Activated T-helper 2 cell treated with anti-CD3 and anti-CD28 coated beads, Interferon-gamma antibody, Interleukin-2, Interleukin-4, amounts not matched to agents 10 μg/mL and 5 μg/mL and 100 μg/mL, durations not matched to agents 14 hours and 24 hours and 36 hours (primary cell): ENCODE measurements at regions not wholly inside any gene's neighbourhood (a gene's known extent, or its start where the extent isn't known, plus 50 kb on each side); places are given as distances from the start of the nearest gene placed in this dataset.

Source experiments
- DNase-seq: peaks from one replicate; pipeline ENCODE4 v3.0.0; 2021; ENCODE audit warnings: low spot score
- H3K27ac Mint-ChIP-seq: one replicate; pipeline ENCODE4 v1.8.0; 2021; ENCODE audit warnings: mixed read lengths
- H3K27me3 Mint-ChIP-seq: one replicate; pipeline ENCODE4 v1.8.0; 2021; ENCODE audit warnings: low read depth, mixed read lengths
- H3K36me3 Mint-ChIP-seq: one replicate; pipeline ENCODE4 v1.8.0; 2021; ENCODE audit warnings: low read depth, mixed read lengths
- H3K4me1 Mint-ChIP-seq: one replicate; pipeline ENCODE4 v1.8.0; 2021; ENCODE audit warnings: low read depth, mixed read lengths
- H3K4me3 Mint-ChIP-seq: one replicate; pipeline ENCODE4 v1.8.0; 2021; ENCODE audit warnings: low read depth, mild to moderate bottlenecking, moderate library complexity, mixed read lengths
- H3K9me3 Mint-ChIP-seq: one replicate; pipeline ENCODE4 v1.8.0; 2021; ENCODE audit warnings: mixed read lengths
- intact Hi-C: fragments of 100-400 bp; cut with micrococcal nuclease; formaldehyde crosslinking; loops from one replicate; pipeline ENCODE4 v1.15.1; 2023

- Mint-ChIP-seq H3K36me3 (no peaks in the 10 kb centered on the region), H3K27ac (no peak overlapping the region), H3K4me1 (no peaks in the 10 kb centered on the region), H3K9me3 (no peaks in the 10 kb centered on the region), H3K27me3 (no peaks in the 10 kb centered on the region), H3K4me3 (no peak overlapping the region)
- DNase-seq, result no peak
- intact Hi-C loops, result no loop called here
These were observed 90.8 kb upstream of the OGFRL1 start for GRCh38 chr6:71197780-71198179.

GRCh38 chr6:71198908-71199307 lies 89.7 kb upstream of the OGFRL1 start:
- Mint-ChIP-seq H3K27ac (no peak overlapping the region), H3K9me3 (no peaks in the 10 kb centered on the region), H3K4me1 (no peaks in the 10 kb centered on the region), H3K36me3 (no peaks in the 10 kb centered on the region), H3K27me3 (no peaks in the 10 kb centered on the region), H3K4me3 (no peak overlapping the region)
- DNase-seq, result no peak
- intact Hi-C loops, result no loop called here

- Mint-ChIP-seq H3K27me3 (no peaks in the 10 kb centered on the region), H3K36me3 (no peaks in the 10 kb centered on the region), H3K9me3 (no peaks in the 10 kb centered on the region), H3K4me3 (no peak overlapping the region), H3K4me1 (no peaks in the 10 kb centered on the region), H3K27ac (no peak overlapping the region)
- no peak for DNase-seq
- intact Hi-C loops, result no loop called here
These were observed 88.9 kb upstream of the OGFRL1 start for GRCh38 chr6:71199736-71200135.

GRCh38 chr6:71203206-71203605 lies 85.4 kb upstream of the OGFRL1 start:
- Mint-ChIP-seq H3K36me3 (no peaks in the 10 kb centered on the region), H3K4me3 (no peak overlapping the region), H3K4me1 (no peaks in the 10 kb centered on the region), H3K27me3 (no peaks in the 10 kb centered on the region), H3K9me3 (no peaks in the 10 kb centered on the region), H3K27ac (no peak overlapping the region)
- intact Hi-C loops, result no loop called here
- no peak for DNase-seq

- no peaks in the 10 kb centered on the region for H3K4me1 Mint-ChIP-seq
- no peaks in the 10 kb centered on the region for H3K36me3 Mint-ChIP-seq
- H3K27me3 Mint-ChIP-seq, result no peaks in the 10 kb centered on the region
- H3K9me3 Mint-ChIP-seq, result no peaks in the 10 kb centered on the region
- no peak overlapping the region for H3K4me3 Mint-ChIP-seq
- no peak for DNase-seq
- no peak overlapping the region for H3K27ac Mint-ChIP-seq
- intact Hi-C loops, result no loop called here
These were observed 83.9 kb upstream of the OGFRL1 start for GRCh38 chr6:71204741-71205140.

- Mint-ChIP-seq H3K9me3 (no peaks in the 10 kb centered on the region), H3K4me1 (no peaks in the 10 kb centered on the region), H3K36me3 (no peaks in the 10 kb centered on the region), H3K27me3 (no peaks in the 10 kb centered on the region), H3K4me3 (no peak overlapping the region), H3K27ac (no peak overlapping the region)
- DNase-seq, result no peak
- intact Hi-C loops, result no loop called here
These were observed 83.2 kb upstream of the OGFRL1 start for GRCh38 chr6:71205336-71205956.

- Mint-ChIP-seq H3K9me3 (no peaks in the 10 kb centered on the region), H3K4me3 (no peak overlapping the region), H3K4me1 (no peaks in the 10 kb centered on the region), H3K27ac (no peak overlapping the region), H3K27me3 (no peaks in the 10 kb centered on the region), H3K36me3 (no peaks in the 10 kb centered on the region)
- intact Hi-C loops, result no loop called here
- no peak for DNase-seq
These were observed 82.5 kb upstream of the OGFRL1 start for GRCh38 chr6:71206089-71206488.

- Mint-ChIP-seq H3K4me3 (no peak overlapping the region), H3K27me3 (no peaks in the 10 kb centered on the region), H3K27ac (no peak overlapping the region), H3K36me3 (no peaks in the 10 kb centered on the region), H3K9me3 (no peaks in the 10 kb centered on the region), H3K4me1 (no peaks in the 10 kb centered on the region)
- intact Hi-C loops, result no loop called here
- DNase-seq, result no peak
These were observed 79.4 kb upstream of the OGFRL1 start for GRCh38 chr6:71209206-71209605.

GRCh38 chr6:71209626-71210025 lies 79.0 kb upstream of the OGFRL1 start:
- intact Hi-C loops, result no loop called here
- no peak for DNase-seq
- no peaks in the 10 kb centered on the region for H3K9me3 Mint-ChIP-seq
- no peak overlapping the region for H3K27ac Mint-ChIP-seq
- no peaks in the 10 kb centered on the region for H3K36me3 Mint-ChIP-seq
- no peaks in the 10 kb centered on the region for H3K27me3 Mint-ChIP-seq
- no peaks in the 10 kb centered on the region for H3K4me1 Mint-ChIP-seq
- H3K4me3 Mint-ChIP-seq, result no peak overlapping the region

GRCh38 chr6:71211799-71212198 lies 76.8 kb upstream of the OGFRL1 start:
- Mint-ChIP-seq H3K27ac (no peak overlapping the region), H3K4me3 (no peak overlapping the region), H3K36me3 (no peaks in the 10 kb centered on the region), H3K4me1 (no peaks in the 10 kb centered on the region), H3K9me3 (no peaks in the 10 kb centered on the region), H3K27me3 (no peaks in the 10 kb centered on the region)
- intact Hi-C loops, result no loop called here
- no peak for DNase-seq

GRCh38 chr6:71220466-71220865 lies 68.1 kb upstream of the OGFRL1 start:
- no peaks in the 10 kb centered on the region for H3K36me3 Mint-ChIP-seq
- no peak overlapping the region for H3K27ac Mint-ChIP-seq
- H3K9me3 Mint-ChIP-seq, result no peaks in the 10 kb centered on the region
- intact Hi-C loops, result no loop called here
- no peaks in the 10 kb centered on the region for H3K27me3 Mint-ChIP-seq
- DNase-seq, result no peak
- no peaks in the 10 kb centered on the region for H3K4me1 Mint-ChIP-seq
- no peak overlapping the region for H3K4me3 Mint-ChIP-seq

- Mint-ChIP-seq H3K4me3 (no peak overlapping the region), H3K27ac (no peak overlapping the region), H3K9me3 (no peaks in the 10 kb centered on the region), H3K4me1 (no peaks in the 10 kb centered on the region), H3K27me3 (no peaks in the 10 kb centered on the region), H3K36me3 (no peaks in the 10 kb centered on the region)
- intact Hi-C loops, result no loop called here
- DNase-seq, result no peak
These were observed 65.9 kb upstream of the OGFRL1 start for GRCh38 chr6:71222671-71223070.

GRCh38 chr6:71224011-71224410 lies 64.6 kb upstream of the OGFRL1 start:
- Mint-ChIP-seq H3K27ac (no peak overlapping the region), H3K4me1 (peaks cover 6% of the 10 kb centered on the region), H3K9me3 (no peaks in the 10 kb centered on the region), H3K27me3 (no peaks in the 10 kb centered on the region), H3K4me3 (no peak overlapping the region), H3K36me3 (no peaks in the 10 kb centered on the region)
- intact Hi-C loops, result no loop called here
- DNase-seq, result no peak

- Mint-ChIP-seq H3K27ac (no peak overlapping the region), H3K4me3 (no peak overlapping the region), H3K27me3 (no peaks in the 10 kb centered on the region), H3K4me1 (peaks cover 8% of the 10 kb centered on the region), H3K9me3 (no peaks in the 10 kb centered on the region), H3K36me3 (no peaks in the 10 kb centered on the region)
- intact Hi-C loops, result no loop called here
- DNase-seq, result no peak
These were observed 62.5 kb upstream of the OGFRL1 start for GRCh38 chr6:71226151-71226550.
